HL-60 (cell line): ENCODE measurements at regions not wholly inside any gene's neighbourhood (a gene's known extent, or its start where the extent isn't known, plus 50 kb on each side); places are given as distances from the start of the nearest gene placed in this dataset.

Source experiments
- REST ChIP-seq: IDR thresholded peaks from 2 replicates; pipeline ENCODE4 v1.6.1; 2012; ENCODE audit warnings: low read depth; ENCODE audit not compliant: insufficient replicate concordance
- TF ChIP-seq, protein P1 (sequence below): IDR thresholded peaks from one replicate; pipeline ENCODE4 v1.5.1; 2011; ENCODE audit warnings: low read length, control low read depth, inconsistent platforms; ENCODE audit not compliant: insufficient read depth

DNA sequence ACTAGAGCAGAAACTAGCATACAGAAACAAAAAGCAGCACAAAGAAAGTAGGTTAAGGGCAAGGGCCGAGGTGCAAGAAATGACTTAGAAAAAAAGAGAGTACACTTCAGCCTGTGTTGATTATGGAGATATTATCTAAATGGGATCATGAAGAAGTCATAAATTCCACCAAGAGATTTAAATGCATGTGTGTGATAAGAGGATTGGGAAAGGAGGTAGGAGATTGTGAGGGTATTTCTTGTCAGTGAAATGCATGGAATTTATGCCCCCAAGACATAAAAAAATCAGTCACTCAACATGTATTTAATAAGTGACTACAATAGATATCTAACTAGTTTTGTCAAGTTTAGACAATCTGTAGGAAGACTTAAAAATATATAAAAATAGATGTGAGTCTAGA, 976.2 kb upstream of the LRFN5 start:
- TF ChIP-seq, protein P1, sequence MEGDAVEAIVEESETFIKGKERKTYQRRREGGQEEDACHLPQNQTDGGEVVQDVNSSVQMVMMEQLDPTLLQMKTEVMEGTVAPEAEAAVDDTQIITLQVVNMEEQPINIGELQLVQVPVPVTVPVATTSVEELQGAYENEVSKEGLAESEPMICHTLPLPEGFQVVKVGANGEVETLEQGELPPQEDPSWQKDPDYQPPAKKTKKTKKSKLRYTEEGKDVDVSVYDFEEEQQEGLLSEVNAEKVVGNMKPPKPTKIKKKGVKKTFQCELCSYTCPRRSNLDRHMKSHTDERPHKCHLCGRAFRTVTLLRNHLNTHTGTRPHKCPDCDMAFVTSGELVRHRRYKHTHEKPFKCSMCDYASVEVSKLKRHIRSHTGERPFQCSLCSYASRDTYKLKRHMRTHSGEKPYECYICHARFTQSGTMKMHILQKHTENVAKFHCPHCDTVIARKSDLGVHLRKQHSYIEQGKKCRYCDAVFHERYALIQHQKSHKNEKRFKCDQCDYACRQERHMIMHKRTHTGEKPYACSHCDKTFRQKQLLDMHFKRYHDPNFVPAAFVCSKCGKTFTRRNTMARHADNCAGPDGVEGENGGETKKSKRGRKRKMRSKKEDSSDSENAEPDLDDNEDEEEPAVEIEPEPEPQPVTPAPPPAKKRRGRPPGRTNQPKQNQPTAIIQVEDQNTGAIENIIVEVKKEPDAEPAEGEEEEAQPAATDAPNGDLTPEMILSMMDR, result no peak
- no peak for TF ChIP-seq REST
